ENCODE measurements at regions not wholly inside any gene's neighbourhood (a gene's known extent, or its start where the extent isn't known, plus 50 kb on each side); places are given as distances from the start of the nearest gene placed in this dataset.

GRCh38 chr6:170053966-170054661, 236.8 kb downstream of the DLL1 start:
- no peak for DNase-seq

- no peak for DNase-seq
Measured at GRCh38 chr6:170052991-170053821, 237.7 kb downstream of the DLL1 start.

GRCh38 chr6:170051229-170052172, 239.4 kb downstream of the DLL1 start:
- no peak for DNase-seq

GRCh38 chr6:170050591-170051041, 240.3 kb downstream of the DLL1 start:
- no peak for DNase-seq

GRCh38 chr6:170049641-170050561, 241.0 kb downstream of the DLL1 start:
- DNase-seq, result no peak

DNA sequence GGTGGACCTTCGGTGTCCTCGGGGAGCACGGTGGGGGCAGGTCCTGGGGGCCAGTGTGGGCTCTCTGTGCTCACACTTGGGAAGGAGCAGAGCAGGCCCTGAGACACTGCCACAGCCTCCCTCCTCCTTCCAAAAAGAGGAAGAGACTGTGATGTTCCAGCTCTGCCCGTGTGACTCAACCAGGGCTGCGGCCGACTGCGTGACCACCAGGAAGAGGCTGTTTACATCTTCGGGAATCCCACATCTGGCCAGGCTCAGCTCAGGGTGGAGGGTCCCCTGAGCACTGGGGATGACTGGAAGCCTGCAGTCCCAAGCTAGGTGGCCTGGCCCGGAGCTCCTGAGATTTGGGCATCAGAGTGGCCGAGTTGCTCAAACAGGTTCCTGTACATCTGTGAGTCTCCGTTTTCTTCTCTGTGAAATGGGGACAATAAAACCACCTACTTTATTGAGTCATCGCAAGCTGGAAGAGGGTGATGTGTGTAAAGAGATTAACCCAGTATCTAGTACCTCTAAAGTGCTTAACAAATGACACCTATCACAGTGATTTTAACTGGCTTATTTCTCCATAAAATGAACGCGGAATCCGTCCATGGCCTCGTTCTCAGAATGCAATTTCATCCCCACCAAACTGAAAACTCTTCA, 242.1 kb downstream of the DLL1 start:
- no peak for DNase-seq

- no peak for DNase-seq
Measured at GRCh38 chr6:170047823-170048222, 243.1 kb downstream of the DLL1 start.

DNA sequence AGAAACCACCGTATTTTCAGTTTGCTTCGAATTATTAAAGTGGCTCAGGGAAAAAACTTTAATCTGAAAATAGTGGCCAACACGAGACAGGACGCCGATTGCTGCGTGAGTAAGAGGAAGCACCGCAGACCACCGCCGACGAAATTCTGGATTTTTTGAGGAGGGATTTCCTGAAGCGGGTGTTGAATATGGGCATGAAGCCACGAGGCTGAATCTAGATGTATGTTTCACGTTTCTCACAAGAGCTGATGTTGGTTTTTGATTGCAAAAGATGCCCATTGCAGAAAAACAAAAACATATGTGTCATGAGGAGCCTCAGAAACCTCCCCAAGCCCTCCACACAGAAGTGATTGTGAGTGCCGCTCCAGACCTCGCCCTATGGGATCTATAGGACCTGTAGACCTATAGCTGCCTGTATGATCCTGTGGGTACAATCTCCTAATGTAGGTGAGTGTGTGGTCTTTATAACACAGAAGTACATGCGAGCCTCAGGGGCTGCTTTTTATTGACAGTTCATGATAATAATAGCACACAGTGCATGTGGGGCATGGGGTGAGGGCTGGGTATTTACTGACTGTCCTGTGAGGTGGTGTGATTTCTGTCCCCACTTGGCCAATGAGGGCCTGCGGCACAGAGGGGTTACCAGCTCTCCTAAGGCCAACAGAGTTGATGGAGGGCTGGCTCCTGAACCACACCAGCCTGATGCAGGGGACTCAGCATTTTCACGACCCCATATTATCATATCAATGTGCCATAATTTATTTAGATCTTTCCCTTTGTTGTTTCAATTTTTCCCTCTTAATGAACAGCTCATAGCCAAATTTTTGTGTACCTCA, 243.9 kb downstream of the DLL1 start:
- DNase-seq, result no peak

DNA sequence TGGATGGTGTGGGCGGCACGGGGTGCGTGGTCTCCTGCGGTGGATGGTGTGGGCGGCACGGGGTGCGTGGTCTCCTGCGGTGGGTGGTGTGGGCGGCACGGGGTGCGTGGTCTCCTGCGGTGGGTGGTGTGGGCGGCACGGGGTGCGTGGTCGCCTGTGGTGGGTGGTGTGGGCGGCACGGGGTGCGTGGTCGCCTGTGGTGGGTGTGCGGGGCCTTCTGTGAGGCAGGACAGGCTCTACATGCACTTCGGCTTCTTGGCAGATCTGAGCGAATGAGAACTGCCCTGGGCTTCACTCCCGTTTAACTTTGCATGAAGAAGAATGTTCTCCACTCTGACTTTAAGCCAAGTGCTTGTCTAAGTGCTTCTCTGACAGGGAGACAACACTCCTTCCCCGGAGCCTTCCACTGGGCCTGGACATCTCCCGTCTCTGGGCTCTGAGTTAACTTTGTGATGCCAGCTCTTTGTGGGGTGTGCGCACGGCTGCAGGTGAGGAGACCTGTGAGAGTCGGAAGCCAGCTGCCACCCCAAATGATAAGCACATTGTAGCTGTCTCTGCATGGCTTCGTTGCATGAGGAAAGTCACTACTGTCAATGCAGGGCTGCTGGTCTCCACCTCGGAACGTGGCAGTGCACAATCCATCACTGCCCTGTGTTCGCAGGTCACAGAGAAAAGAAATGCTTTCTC, 244.8 kb downstream of the DLL1 start:
- no peak for DNase-seq

DNA sequence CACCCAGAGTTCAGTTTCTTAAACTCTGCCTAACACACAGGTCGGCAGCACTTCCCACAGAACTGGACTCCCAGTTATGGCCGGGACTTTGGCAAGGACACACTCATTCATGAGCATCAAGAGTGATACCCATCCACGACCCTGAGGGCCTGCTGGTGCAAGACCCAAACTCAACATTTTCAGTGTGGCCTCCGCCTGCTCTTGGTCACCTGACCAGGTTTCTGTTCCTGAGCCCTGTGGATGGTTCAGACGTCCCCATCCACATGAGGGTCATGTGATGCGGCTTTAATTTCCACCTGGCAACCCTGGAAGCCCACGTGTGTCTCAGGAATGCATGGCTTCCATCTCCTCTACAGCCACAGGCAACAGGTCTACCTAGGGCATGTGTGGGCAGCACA, 245.3 kb downstream of the DLL1 start:
- DNase-seq, result no peak

GRCh38 chr6:170044836-170045562, 245.9 kb downstream of the DLL1 start:
- no peak for DNase-seq

GRCh38 chr6:170043881-170044790, 246.7 kb downstream of the DLL1 start:
- DNase-seq, result no peak

DNA sequence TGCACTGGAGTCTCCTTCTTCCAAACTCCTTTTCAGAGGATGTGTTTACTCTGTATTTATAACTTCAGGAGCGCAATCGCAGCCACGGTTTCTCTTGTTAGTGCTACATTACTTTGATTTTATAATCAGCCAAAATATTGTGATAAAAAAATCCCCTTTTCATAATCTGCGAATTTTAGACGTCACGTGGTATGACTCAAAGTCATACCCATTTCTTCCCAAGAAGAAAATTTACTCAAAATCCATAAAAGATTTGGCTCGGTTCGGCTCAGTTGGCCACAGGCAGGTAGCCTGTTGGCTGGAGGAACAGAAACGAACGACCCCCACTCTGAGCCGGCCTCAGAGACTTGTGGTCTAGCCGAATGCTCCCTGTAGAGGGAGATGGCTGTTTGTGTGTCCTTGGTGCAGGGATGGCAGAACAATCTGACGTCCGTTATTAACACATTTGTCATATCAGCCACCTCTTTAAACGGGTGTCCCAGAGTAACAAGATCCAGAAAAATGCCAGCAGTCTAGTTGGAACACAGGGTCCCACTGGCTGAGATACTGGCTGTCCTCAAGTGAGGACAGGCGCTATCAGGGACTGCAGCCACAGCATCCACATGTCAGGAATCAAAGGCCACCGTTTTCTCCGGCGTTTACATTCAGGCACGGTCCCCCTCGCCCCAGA, 247.6 kb downstream of the DLL1 start:
- no peak for DNase-seq

- DNase-seq, result no peak
Measured at GRCh38 chr6:170042596-170043118, 248.2 kb downstream of the DLL1 start.

DNA sequence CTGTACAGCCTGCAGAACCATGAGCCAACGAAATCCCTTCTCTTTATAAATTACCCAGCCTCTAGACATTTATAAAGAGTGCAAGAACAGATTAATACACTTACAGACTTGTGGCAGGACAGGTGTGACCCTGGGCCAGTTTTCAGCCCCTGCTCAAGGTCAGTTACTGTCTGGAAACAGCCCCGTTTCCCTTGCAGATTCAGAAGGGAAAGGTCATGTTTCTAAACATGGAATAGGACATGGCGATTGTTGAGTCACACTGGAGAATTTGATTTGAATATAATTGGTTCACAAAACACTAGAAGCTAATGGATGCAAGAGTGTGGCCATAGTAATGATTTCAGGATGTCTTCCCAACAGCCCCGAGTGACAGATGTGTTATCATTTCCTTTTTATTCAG, 248.8 kb downstream of the DLL1 start:
- no peak for DNase-seq

DNA sequence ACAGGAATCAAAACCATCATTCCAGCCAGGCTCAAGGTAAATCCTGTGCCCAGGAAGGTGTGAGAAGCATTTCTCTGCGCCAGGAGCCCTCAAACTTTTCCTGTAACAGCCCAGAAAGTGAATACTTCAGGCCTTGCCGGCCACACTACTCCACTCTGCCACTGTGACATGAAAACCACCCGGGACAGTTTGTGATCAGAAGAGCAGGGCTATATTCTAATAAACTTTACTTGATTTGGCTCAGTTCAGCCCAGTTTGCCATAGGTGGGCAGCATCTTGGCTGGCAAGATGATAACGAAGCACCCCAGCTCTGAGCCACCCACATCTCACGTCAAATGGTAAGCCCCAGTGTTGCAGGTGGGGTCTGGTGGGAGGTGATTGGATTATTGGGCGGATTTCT, 249.4 kb downstream of the DLL1 start:
- DNase-seq, result no peak

DNA sequence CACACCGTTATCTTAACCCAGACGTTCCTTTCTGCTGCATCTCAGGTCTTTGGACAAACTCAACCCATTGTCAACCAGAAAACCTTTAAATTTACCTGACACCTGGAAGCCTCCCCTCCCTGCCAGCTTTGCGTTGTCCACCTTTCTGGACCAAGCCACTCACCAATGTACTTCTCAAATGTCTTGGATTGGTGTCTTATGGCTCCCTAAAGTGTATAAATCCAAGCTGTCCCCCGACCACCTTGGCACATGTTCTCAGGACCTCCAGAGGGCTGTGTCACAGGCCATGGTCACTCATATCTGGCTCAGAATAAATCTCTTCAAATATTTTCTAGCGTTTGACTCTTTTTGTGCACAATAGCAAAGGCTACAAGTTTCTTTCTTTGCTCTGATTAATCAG, 250.0 kb downstream of the DLL1 start:
- no peak for DNase-seq

Measured in activated CD4-positive, alpha-beta T cell treated with anti-CD3 and anti-CD28 coated beads for 1 hour (primary cell).